Inflammatory macrophage (primary cell): ENCODE measurements at regions not wholly inside any gene's neighbourhood (a gene's known extent, or its start where the extent isn't known, plus 50 kb on each side); places are given as distances from the start of the nearest gene placed in this dataset.
"Not testable (repeated sequence)": the region's sequence is repeated elsewhere in the genome, so short reads cannot be mapped to it uniquely, and the experiment has no call there.

Experiments used
- DNase-seq, 2 donors: peaks; one replicate each; pipeline ENCODE4 v3.0.0-alpha.2; 2020 to 2022

GRCh38 chr4:155591738-155592143, 74.9 kb upstream of the GUCY1A1 start:
- DNase-seq, result no peak

GRCh38 chr4:155590796-155591585, 75.7 kb upstream of the GUCY1A1 start:
- no peak for DNase-seq

DNA sequence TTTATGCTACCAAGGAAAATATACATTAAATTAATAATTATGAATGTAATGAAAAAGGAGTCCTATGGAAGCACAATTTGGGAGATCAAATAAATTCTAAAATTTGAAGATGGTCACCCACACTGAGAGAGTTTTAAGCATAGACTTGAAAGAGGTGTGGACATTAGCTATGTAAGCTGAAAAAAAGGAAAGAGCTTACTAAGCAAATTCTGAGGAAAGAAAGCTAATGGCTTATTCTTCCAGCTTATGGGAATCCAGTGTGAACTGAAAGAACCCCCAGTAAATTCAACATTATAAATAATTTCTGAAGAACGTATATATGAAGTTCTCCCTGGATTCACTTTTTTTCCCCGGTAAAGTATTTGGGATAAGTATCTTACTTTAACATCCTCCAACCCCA, 78.2 kb upstream of the GUCY1A1 start:
- DNase-seq, result no peak

- DNase-seq, result no peak
Observed at GRCh38 chr4:155587766-155588165, 78.9 kb upstream of the GUCY1A1 start.

- peak; percentile 89 to 98 for DNase-seq
Observed at GRCh38 chr4:155582971-155583437, 83.6 kb upstream of the GUCY1A1 start.

DNA sequence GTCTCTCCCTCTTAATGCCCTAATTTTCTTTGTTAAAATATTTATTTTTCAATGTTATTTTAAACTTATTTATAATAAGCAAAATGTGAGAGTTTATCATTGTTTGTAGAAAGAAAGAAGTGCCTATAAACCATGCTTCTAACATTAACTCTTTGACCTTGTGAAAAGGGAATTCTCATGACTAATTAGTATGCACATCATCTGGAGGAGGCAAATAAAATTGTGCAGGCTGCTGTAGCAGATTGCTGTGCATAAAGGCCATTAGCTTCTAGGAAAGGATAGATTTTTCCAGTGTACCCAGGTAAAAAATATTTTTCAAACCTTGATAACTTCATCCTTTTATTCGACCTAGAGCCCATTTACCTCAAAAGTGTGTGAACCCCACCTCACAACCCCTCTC, 84.6 kb upstream of the GUCY1A1 start:
- DNase-seq, result no peak

DNA sequence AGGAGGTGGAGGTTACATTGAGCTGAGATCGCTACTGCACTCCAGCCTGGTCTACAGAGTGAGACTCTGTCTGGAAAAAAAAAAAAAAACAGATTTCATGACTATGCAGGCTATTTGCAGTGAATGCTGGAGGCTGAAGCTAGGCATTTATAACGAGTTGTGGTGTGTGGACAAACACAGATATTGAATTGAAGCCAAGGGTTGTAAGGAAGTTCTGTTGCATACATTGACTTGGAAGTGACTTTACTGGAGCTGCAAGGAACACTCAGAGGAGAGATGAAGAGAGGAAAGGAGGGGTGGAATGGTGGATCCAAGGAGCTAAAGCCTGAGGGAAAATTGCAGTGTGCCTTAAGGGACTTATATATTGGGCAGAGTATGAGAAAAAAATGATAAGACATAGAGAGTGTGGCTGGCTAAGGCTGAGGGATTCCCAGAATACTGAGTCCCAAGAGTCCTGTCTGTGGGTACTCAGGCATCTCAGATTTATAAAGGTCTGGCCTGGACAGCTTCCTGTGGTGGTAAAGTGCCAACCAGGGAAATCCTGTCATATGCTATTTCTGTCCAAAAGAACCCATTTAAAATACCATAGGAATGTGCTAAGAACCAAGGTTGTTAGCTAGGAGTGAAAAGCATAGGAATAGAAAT, 87.8 kb upstream of the GUCY1A1 start:
- DNase-seq, result no peak

DNA sequence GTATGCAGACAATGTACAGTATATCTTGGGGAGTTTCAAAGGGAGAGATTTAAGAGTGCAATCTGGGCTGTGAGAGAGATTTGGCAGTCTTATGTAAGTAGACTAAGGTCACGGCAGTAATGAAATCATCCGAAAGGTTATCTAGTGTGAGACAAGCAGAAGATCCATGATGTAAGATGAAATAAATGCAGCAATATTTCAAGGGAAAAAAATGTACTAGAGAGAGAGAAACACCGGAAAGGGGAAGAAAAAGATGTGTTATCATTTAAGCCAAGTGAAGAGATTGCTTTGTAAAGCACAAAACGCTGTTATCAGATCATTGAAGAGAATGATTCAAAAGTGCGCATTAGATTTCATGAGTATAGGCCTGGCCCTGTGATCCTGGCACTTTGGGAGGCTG, 88.4 kb upstream of the GUCY1A1 start:
- DNase-seq, result no peak

- not testable (repeated sequence) for DNase-seq
Observed at GRCh38 chr4:155574329-155574728, 92.3 kb upstream of the GUCY1A1 start.

DNA sequence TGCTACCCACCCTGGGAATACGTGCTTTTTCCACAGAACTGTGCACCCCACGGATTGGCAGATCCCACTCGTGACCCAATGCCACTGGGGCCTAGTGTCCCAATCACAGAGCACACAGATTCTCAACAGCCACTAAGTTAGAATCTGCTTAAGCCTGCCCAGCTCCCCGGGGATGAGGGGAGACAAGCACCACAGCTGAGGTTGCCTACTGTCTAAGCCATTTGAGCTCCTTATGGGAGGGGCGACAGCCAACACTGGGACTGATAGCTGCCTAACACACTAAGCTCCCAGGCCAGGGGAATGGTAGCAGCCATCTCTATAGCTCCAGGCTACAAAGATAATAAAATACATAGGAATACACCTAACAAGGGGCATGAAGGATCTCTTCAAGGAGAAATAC, 93.5 kb upstream of the GUCY1A1 start:
- DNase-seq, result no peak

- no peak for DNase-seq
Observed at GRCh38 chr4:155572106-155572703, 94.4 kb upstream of the GUCY1A1 start.

DNA sequence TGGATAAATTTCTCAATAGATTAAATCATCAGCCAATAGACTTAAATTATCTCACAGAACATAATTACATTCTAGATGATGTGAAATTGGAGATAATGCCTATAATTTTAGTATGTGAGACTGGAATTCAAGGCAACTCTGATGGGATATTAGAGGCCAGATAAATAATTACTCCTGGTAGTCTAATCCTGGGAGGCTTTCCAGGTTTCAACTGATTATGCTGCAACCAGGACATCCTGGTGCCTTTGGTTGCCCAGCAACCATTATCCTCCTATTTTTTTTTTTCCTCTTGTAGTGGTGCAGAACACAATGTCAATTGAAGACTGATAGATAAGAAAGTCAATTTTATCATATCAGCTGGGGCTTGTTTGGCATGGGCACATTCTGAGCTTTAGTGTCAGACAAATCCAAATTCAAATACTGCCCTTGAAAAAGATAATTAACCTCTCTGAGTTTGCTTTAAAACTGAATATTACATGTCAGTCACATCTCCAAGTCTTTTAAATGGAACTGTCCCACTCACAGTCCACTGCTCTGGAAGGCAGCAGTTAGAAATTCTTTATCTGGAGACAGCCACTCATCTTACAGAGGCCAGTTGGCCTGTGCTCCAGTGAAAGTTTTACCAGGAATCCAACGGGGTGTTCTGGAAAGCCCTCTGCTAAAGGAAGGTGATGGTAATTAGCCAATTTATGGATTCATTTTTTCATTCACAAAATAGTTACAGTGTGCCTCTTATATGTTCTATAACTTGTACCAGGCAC, 95.3 kb upstream of the GUCY1A1 start:
- no peak for DNase-seq

GRCh38 chr4:155570661-155571060, 96.0 kb upstream of the GUCY1A1 start:
- DNase-seq, result no peak

DNA sequence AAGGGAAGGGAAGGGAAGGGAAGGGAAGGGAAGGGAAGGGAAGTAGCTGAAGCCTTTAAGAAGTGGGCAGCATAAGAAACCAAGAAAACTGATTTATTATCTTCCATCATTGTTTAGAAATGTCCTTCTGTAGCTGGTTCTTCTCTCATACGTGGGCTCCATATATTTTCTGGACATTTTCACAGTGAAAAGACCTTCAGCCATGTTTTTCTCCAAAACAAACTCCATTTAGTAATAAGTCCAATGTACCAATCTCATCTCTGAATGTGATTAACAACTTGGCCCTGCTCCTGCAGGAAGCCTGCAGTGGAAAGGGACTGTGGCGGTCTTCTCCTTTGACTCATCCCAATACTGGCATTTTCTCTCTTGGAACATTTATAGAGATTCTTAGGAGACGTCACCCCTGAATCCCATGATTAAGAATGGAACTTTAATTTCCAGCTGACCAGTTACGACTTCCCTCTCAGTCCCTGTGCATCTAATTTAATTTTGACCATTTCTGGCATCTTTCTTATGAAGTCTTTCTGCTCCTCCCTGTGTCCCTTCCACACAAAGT, 96.6 kb upstream of the GUCY1A1 start:
- no peak for DNase-seq

- DNase-seq, result no peak
Observed at GRCh38 chr4:155569471-155569870, 97.2 kb upstream of the GUCY1A1 start.

DNA sequence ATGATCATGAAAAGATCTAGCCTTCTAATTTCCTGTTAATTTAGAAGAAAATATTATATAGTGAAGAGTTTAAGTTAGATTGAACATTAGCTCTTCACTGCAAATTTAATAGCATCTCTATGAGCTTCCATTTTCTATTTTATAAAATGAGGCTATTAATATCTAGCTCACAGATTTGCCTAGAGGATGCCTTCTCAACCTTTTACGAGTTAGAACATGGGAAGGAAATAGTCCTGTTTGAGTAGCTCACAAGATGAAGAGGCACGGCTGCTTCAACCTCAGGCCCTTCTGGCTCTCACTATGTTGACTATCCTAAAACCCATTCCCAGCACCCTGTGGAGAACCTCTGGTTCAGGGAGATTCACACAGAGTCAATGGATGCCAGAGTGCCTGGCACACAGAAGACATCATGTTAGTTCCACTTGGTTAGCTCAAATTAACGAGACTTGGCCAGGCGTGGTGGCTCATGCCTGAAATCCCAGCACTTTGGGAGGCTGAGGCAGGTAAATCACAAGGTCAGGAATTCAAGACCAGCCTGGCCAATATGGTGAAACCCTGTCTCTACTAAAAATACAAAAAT, 97.9 kb upstream of the GUCY1A1 start:
- DNase-seq, result no peak

- DNase-seq, result peak in 1 of 2 donors; percentile 3
Observed at GRCh38 chr4:155566354-155566753, 100.3 kb upstream of the GUCY1A1 start.

GRCh38 chr4:155565776-155566175, 100.9 kb upstream of the GUCY1A1 start:
- DNase-seq, result no peak

DNA sequence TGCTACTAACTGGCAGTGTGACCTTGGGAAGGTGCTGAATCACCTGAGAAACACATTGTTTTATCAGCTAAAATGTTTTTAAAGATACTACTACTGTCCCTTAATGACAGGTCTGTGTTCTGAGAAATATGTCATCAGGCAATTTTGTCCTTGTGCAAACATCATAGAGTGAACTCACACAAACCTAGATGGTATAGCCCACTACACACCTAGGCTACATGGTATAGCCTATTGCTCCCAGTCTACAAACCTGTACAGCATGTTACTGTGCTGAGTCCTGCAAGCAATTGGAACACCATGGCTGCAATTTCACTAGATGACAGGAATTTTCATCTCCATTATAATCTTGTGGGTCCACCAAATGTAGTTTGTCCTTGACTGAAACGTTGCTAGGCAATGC, 101.3 kb upstream of the GUCY1A1 start:
- DNase-seq, result no peak

DNA sequence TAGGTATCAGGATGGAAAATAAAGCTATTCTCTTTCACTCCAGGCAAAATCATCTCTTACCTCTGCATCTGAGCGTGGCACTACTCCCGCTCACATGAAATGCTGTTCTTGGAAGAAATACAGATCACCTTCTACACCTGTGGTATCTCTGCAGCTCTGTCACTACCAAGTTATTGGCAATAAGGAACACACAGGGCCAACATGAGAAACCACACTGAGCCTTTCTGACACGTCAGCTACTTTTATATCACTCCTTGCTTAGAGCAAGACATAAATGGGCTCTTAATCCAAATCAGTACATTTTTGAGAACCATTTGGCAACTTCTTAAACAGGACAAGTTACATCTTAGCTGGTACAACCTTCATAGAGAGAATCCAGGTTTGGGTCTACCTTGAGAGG, 101.8 kb upstream of the GUCY1A1 start:
- DNase-seq, result no peak

GRCh38 chr4:155564086-155564485, 102.6 kb upstream of the GUCY1A1 start:
- DNase-seq, result no peak

GRCh38 chr4:155559915-155560314, 106.7 kb upstream of the GUCY1A1 start:
- DNase-seq, result peak in 1 of 2 donors; percentile 7
